NCI-H187 (cell line): ENCODE measurements at regions not wholly inside any gene's neighbourhood (a gene's known extent, or its start where the extent isn't known, plus 50 kb on each side); places are given as distances from the start of the nearest gene placed in this dataset.
"Not testable (repeated sequence)": the region's sequence is repeated elsewhere in the genome, so short reads cannot be mapped to it uniquely, and the experiment has no call there.

Source experiments
- DNase-seq, 2 experiments: peaks; one replicate each; lab custom pipeline; 2025; lab: John Stamatoyannopoulos, UW

GRCh38 chr7:112937651-112938415 lies 147.6 kb upstream of the TMEM168 start:
- DNase-seq: no peak

GRCh38 chr7:112933598-112933997 lies 143.4 kb upstream of the TMEM168 start:
- no peak for DNase-seq

- no peak for DNase-seq
Measured at GRCh38 chr7:112930787-112931186, 140.6 kb upstream of the TMEM168 start.

GRCh38 chr7:112929421-112929820 lies 139.2 kb upstream of the TMEM168 start:
- no peak for DNase-seq

- DNase-seq: no peak
Measured at GRCh38 chr7:112926018-112926417, 135.8 kb upstream of the TMEM168 start.

GRCh38 chr7:112922546-112922945 lies 132.4 kb upstream of the TMEM168 start:
- not testable (repeated sequence) for DNase-seq

GRCh38 chr7:112916431-112916830 lies 126.2 kb upstream of the TMEM168 start:
- not testable (repeated sequence) for DNase-seq

- no peak for DNase-seq
Measured at GRCh38 chr7:112908086-112908485, 117.9 kb upstream of the TMEM168 start.

- no peak for DNase-seq
Measured at GRCh38 chr7:112907658-112908057, 117.5 kb upstream of the TMEM168 start.

- no peak for DNase-seq
Measured at GRCh38 chr7:112905950-112906349, 115.8 kb upstream of the TMEM168 start.

- no peak for DNase-seq
Measured at GRCh38 chr7:112905413-112905812, 115.2 kb upstream of the TMEM168 start.

- DNase-seq: peak in 1 of 2 experiments; percentile 38
Measured at GRCh38 chr7:112898432-112899290, 108.5 kb upstream of the TMEM168 start.

- DNase-seq: no peak
Measured at GRCh38 chr7:112897839-112898431, 107.7 kb upstream of the TMEM168 start.

- no peak for DNase-seq
Measured at GRCh38 chr7:112896026-112896601, 105.9 kb upstream of the TMEM168 start.

- DNase-seq: no peak
Measured at GRCh38 chr7:112892263-112892662, 102.1 kb upstream of the TMEM168 start.

- no peak for DNase-seq
Measured at GRCh38 chr7:112891698-112892097, 101.5 kb upstream of the TMEM168 start.

GRCh38 chr7:112889834-112890438 lies 99.7 kb upstream of the TMEM168 start:
- DNase-seq: no peak

GRCh38 chr7:112889268-112889667 lies 99.1 kb upstream of the TMEM168 start:
- DNase-seq: no peak

- no peak for DNase-seq
Measured at GRCh38 chr7:112888781-112889180, 98.6 kb upstream of the TMEM168 start.

GRCh38 chr7:112887976-112888375 lies 97.8 kb upstream of the TMEM168 start:
- no peak for DNase-seq

- no peak for DNase-seq
Measured at GRCh38 chr7:112887337-112887736, 97.1 kb upstream of the TMEM168 start.

GRCh38 chr7:112886208-112886607 lies 96.0 kb upstream of the TMEM168 start:
- DNase-seq: no peak
